WTC11 (cell line): ENCODE measurements at regions not wholly inside any gene's neighbourhood (a gene's known extent, or its start where the extent isn't known, plus 50 kb on each side); places are given as distances from the start of the nearest gene placed in this dataset.

Source experiments
- ATAC-seq: fragments of 200-7000 bp; cut with Tn5 transposase; 2 replicates; pipeline ENCODE4 v1.10.0; 2021; ENCODE audit warnings: mild to moderate bottlenecking, moderate library complexity
- CTCF ChIA-PET: fragments of 300-600 bp; sonication (Branson Sonifier 250); formaldehyde crosslinking; loops from one replicate; lab custom pipeline; 2021; ENCODE audit warnings: antibody characterized with exemption; lab: Charles Lee
- POLR2A ChIA-PET: fragments of 350-600 bp; sonication (Branson Sonifier 250); formaldehyde crosslinking; loops from one replicate; lab custom pipeline; 2021; ENCODE audit warnings: antibody characterized with exemption; lab: Charles Lee
- DNase-seq: peaks from one replicate; pipeline ENCODE4 v3.0.0; 2021; ENCODE audit warnings: low spot score
- H3K27ac Mint-ChIP-seq: 2 replicates; pipeline ENCODE4 v1.8.0; 2021; ENCODE audit warnings: mixed read lengths
- H3K27me3 Mint-ChIP-seq: 2 replicates; pipeline ENCODE4 v1.8.0; 2021; ENCODE audit warnings: low read depth, mild to moderate bottlenecking, moderate library complexity, mixed read lengths
- H3K36me3 Mint-ChIP-seq: 2 replicates; pipeline ENCODE4 v1.8.0; 2021; ENCODE audit warnings: mixed read lengths
- H3K4me1 Mint-ChIP-seq: 2 replicates; pipeline ENCODE4 v1.8.0; 2022; ENCODE audit warnings: mixed read lengths
- H3K4me3 Mint-ChIP-seq: 2 replicates; pipeline ENCODE4 v1.8.0; 2021; ENCODE audit warnings: mild to moderate bottlenecking, moderate library complexity, mixed read lengths
- H3K9me3 Mint-ChIP-seq: 2 replicates; pipeline ENCODE4 v1.8.0; 2021; ENCODE audit warnings: mixed read lengths
- AR ChIP-seq: fragments of 250-450 bp; sonication (Bioruptor Pico); IDR thresholded peaks from 2 replicates; pipeline ENCODE4 v1.9.0; 2021; ENCODE audit warnings: mild to moderate bottlenecking
- ATF3 ChIP-seq: sonication (generic); formaldehyde crosslinking; conservative IDR thresholded peaks from 2 replicates; pipeline ENCODE4 v1.8.1; 2022; ENCODE audit warnings: mild to moderate bottlenecking, missing genetic modification reagents
- CBFB ChIP-seq: sonication (generic); formaldehyde crosslinking; IDR thresholded peaks from 2 replicates; pipeline ENCODE4 v1.8.1; 2022; ENCODE audit warnings: mild to moderate bottlenecking, low read depth, missing genetic modification reagents
- CREM ChIP-seq: sonication (generic); formaldehyde crosslinking; IDR thresholded peaks from 2 replicates; pipeline ENCODE4 v1.8.1; 2022; ENCODE audit warnings: mild to moderate bottlenecking, missing genetic modification reagents, moderate library complexity
- E2F1 ChIP-seq: sonication (generic); formaldehyde crosslinking; IDR thresholded peaks from 2 replicates; pipeline ENCODE4 v1.8.0; 2022; ENCODE audit warnings: mild to moderate bottlenecking, missing genetic modification reagents
- E2F4 ChIP-seq: sonication (generic); formaldehyde crosslinking; IDR thresholded peaks from 2 replicates; pipeline ENCODE4 v1.8.1; 2022; ENCODE audit warnings: low read depth, mild to moderate bottlenecking, moderate library complexity, missing genetic modification reagents, borderline replicate concordance
- EMX1 ChIP-seq: fragments of 250-450 bp; sonication (Bioruptor Pico); IDR thresholded peaks from 2 replicates; pipeline ENCODE4 v1.8.0; 2021; ENCODE audit warnings: mild to moderate bottlenecking
- GABPB1 ChIP-seq: sonication (generic); formaldehyde crosslinking; IDR thresholded peaks from 2 replicates; pipeline ENCODE4 v1.8.1; 2023; ENCODE audit warnings: mild to moderate bottlenecking, missing genetic modification reagents
- GTF2I ChIP-seq: fragments of 250-450 bp; sonication (Bioruptor Pico); conservative IDR thresholded peaks from 2 replicates; pipeline ENCODE4 v1.4.0; 2021; ENCODE audit warnings: mild to moderate bottlenecking
- MAX ChIP-seq: sonication (generic); formaldehyde crosslinking; IDR thresholded peaks from 2 replicates; pipeline ENCODE4 v1.8.0; 2022; ENCODE audit warnings: mild to moderate bottlenecking, missing genetic modification reagents
- MXD4 ChIP-seq: fragments of 250-450 bp; sonication (Bioruptor Pico); IDR thresholded peaks from 2 replicates; pipeline ENCODE4 v1.8.0; 2021; ENCODE audit warnings: mild to moderate bottlenecking, moderate library complexity, borderline replicate concordance
- NFATC4 ChIP-seq: fragments of 250-450 bp; sonication (Bioruptor Pico); IDR thresholded peaks from 2 replicates; pipeline ENCODE4 v1.9.0; 2021; ENCODE audit warnings: mild to moderate bottlenecking
- NFE2L1 ChIP-seq: sonication (generic); formaldehyde crosslinking; IDR thresholded peaks from 2 replicates; pipeline ENCODE4 v1.8.1; 2023; ENCODE audit warnings: missing genetic modification reagents
- NR1H2 ChIP-seq: sonication (generic); formaldehyde crosslinking; IDR thresholded peaks from 2 replicates; pipeline ENCODE4 v1.9.0; 2021; ENCODE audit warnings: mild to moderate bottlenecking, moderate library complexity, missing genetic modification reagents
- SMAD4 ChIP-seq: sonication (generic); formaldehyde crosslinking; IDR thresholded peaks from 2 replicates; pipeline ENCODE4 v1.8.0; 2022; ENCODE audit warnings: mild to moderate bottlenecking, missing genetic modification reagents
- USF1 ChIP-seq: sonication (generic); formaldehyde crosslinking; IDR thresholded peaks from 2 replicates; pipeline ENCODE4 v1.8.0; 2022; ENCODE audit warnings: mild to moderate bottlenecking, missing genetic modification reagents
- ZBTB21 ChIP-seq: sonication (generic); formaldehyde crosslinking; IDR thresholded peaks from 2 replicates; pipeline ENCODE4 v1.8.1; 2023; ENCODE audit warnings: mild to moderate bottlenecking, missing genetic modification reagents, borderline replicate concordance
- ZNF232 ChIP-seq: sonication (generic); formaldehyde crosslinking; IDR thresholded peaks from 2 replicates; pipeline ENCODE4 v1.8.0; 2022; ENCODE audit warnings: mild to moderate bottlenecking, missing genetic modification reagents
- ZSCAN18 ChIP-seq: fragments of 250-450 bp; sonication (Bioruptor Pico); IDR thresholded peaks from 2 replicates; pipeline ENCODE4 v2.1.2; 2022; ENCODE audit warnings: mild to moderate bottlenecking, moderate library complexity

- POLR2A ChIA-PET: no interaction called here
- no peaks in the 10 kb centered on the region for H3K9me3 Mint-ChIP-seq
- H3K27ac Mint-ChIP-seq: no peak overlapping the region
- no peaks in the 10 kb centered on the region for H3K27me3 Mint-ChIP-seq
- DNase-seq (no peak), ATAC-seq (no peak)
- CTCF ChIA-PET: interaction anchor here (0.6 to 1.6 kb wide), 2 partner anchors 9 to 171 kb away, joined by 3 read pairs; no protein-coding TSS in a partner anchor
- no peaks in the 10 kb centered on the region for H3K4me1 Mint-ChIP-seq
- TF ChIP-seq SMAD4 (CRISPR knock-in tag): no peak
- no peak overlapping the region for H3K4me3 Mint-ChIP-seq
- H3K36me3 Mint-ChIP-seq: no peaks in the 10 kb centered on the region
Measured at GRCh38 chr1:226797151-226797550, 58.1 kb upstream of the ITPKB start.

GRCh38 chr1:226793620-226794276 is 54.7 kb upstream of the ITPKB start:
- Mint-ChIP-seq H3K4me1 (no peaks in the 10 kb centered on the region), H3K27ac (no peak overlapping the region), H3K9me3 (no peaks in the 10 kb centered on the region), H3K36me3 (no peaks in the 10 kb centered on the region), H3K4me3 (no peak overlapping the region)
- ChIA-PET CTCF (interaction anchor here (0.5 to 1.6 kb wide), 2 partner anchors 168 to 922 kb away, joined by 3 to 5 read pairs; no protein-coding TSS in a partner anchor), POLR2A (no interaction called here)
- no peak for DNase-seq
- no peak for TF ChIP-seq ZSCAN18 (CRISPR knock-in tag)
- TF ChIP-seq NFATC4 (CRISPR knock-in tag): no peak
- TF ChIP-seq CREM (CRISPR knock-in tag): no peak
- TF ChIP-seq ZNF232 (CRISPR knock-in tag): no peak
- no peak for TF ChIP-seq GABPB1 (CRISPR knock-in tag)
- TF ChIP-seq, all 79 proteins: peak for 0
- H3K27me3 Mint-ChIP-seq: no peaks in the 10 kb centered on the region
- ATAC-seq: no peak

GRCh38 chr1:226792368-226792767 is 53.3 kb upstream of the ITPKB start:
- no peaks in the 10 kb centered on the region for H3K27me3 Mint-ChIP-seq
- H3K9me3 Mint-ChIP-seq: no peaks in the 10 kb centered on the region
- no peak for DNase-seq
- no peaks in the 10 kb centered on the region for H3K36me3 Mint-ChIP-seq
- H3K4me3 Mint-ChIP-seq: no peak overlapping the region
- no peak for ATAC-seq
- no peak overlapping the region for H3K27ac Mint-ChIP-seq
- ChIA-PET POLR2A (no interaction called here), CTCF (interaction anchor here (1.0 kb wide), 2 partner anchors 166 to 333 kb away, joined by 3 to 5 read pairs; no protein-coding TSS in a partner anchor)
- TF ChIP-seq MXD4 (CRISPR knock-in tag): no peak
- TF ChIP-seq USF1 (CRISPR knock-in tag): no peak
- TF ChIP-seq ATF3 (CRISPR knock-in tag): no peak
- TF ChIP-seq ZBTB21: no peak
- no peak for TF ChIP-seq GTF2I (CRISPR knock-in tag)
- TF ChIP-seq E2F1 (CRISPR knock-in tag): no peak
- TF ChIP-seq AR (CRISPR knock-in tag): no peak
- TF ChIP-seq NFE2L1 (CRISPR knock-in tag): no peak
- no peak for TF ChIP-seq NR1H2 (CRISPR knock-in tag)
- no peak for TF ChIP-seq ZNF232 (CRISPR knock-in tag)
- TF ChIP-seq MAX (CRISPR knock-in tag): no peak
- TF ChIP-seq CBFB (CRISPR knock-in tag): no peak
- TF ChIP-seq EMX1 (CRISPR knock-in tag): no peak
- no peak for TF ChIP-seq E2F4
- H3K4me1 Mint-ChIP-seq: no peaks in the 10 kb centered on the region
